Stimulated activated CD4-positive, alpha-beta T cell treated with anti-CD3 and anti-CD28 coated beads, Interleukin-12 subunit alpha, Interleukin-12 subunit beta, amount 100 ng/mL, for 4 hours (primary cell): ENCODE measurements at regions not wholly inside any gene's neighbourhood (a gene's known extent, or its start where the extent isn't known, plus 50 kb on each side); places are given as distances from the start of the nearest gene placed in this dataset.
"Not testable (repeated sequence)": the region's sequence is repeated elsewhere in the genome, so short reads cannot be mapped to it uniquely, and the experiment has no call there.

Experiments used
- DNase-seq: peaks from one replicate; pipeline ENCODE4 v3.0.0-alpha.2; 2020

- DNase-seq = not testable (repeated sequence)
Observed at GRCh38 chr6:79806661-79807060, 140.7 kb downstream of the ELOVL4 start.

DNA sequence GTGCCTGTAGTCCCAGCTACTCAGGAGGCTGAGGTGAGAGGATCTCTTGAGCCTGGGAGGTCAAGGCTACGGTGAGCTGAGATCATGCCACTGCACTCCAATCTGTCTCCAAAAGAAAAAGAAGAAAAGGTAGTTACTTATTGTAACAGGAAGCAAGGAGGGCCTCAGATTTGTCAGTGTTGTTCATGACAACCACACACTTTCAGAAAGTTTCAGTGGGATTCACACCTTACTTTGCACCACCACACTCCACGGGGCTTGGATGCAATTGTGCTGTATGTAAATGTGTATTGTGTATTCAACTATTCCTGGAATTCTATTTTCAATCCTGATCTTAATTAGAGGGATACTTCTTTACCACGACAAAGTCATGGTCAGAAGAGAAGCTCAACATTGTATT, 142.6 kb downstream of the ELOVL4 start:
- DNase-seq = no peak

GRCh38 chr6:79803917-79804316, 143.4 kb downstream of the ELOVL4 start:
- no peak for DNase-seq

- DNase-seq = no peak
Observed at GRCh38 chr6:79802657-79803300, 144.6 kb downstream of the ELOVL4 start.

DNA sequence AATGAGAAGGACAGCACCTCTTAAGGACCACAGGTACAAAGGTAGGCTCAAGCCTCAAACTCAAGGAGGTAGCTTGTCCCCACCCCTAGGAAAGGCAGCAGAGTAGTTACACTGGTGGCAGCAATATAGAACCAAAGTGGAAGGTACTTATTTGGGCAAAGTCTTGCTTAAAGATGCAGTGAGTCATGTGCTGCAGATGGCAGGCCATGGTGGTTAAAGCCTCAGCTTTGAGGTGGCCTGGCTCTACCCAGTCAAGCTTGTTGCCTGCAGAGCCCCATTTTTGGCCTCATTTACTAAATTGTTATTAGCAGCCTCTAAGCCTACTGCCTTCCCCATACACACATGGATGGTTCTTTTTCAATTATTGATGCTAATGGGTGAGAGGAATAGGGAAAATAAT, 146.0 kb downstream of the ELOVL4 start:
- no peak for DNase-seq

DNA sequence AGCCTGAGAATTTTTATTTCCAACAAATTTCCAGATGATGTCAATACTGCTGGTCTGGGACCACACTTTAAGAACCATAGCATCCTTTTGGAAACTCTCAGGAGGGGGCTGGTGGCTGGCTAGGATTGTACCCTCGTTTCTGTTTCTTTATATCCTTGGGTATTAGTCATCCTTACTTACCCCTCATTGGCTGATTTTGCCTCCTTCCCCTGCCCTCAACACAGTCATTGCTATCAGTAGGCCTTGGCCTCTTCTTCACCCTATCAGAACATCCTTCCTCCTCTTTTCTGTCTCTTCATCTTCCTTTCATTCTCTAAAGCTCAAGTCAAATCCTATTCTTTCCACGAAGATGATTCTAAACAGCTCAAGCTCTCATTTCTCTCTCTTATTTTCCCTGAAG, 148.5 kb downstream of the ELOVL4 start:
- no peak for DNase-seq

GRCh38 chr6:79797912-79798311, 149.4 kb downstream of the ELOVL4 start:
- no peak for DNase-seq

DNA sequence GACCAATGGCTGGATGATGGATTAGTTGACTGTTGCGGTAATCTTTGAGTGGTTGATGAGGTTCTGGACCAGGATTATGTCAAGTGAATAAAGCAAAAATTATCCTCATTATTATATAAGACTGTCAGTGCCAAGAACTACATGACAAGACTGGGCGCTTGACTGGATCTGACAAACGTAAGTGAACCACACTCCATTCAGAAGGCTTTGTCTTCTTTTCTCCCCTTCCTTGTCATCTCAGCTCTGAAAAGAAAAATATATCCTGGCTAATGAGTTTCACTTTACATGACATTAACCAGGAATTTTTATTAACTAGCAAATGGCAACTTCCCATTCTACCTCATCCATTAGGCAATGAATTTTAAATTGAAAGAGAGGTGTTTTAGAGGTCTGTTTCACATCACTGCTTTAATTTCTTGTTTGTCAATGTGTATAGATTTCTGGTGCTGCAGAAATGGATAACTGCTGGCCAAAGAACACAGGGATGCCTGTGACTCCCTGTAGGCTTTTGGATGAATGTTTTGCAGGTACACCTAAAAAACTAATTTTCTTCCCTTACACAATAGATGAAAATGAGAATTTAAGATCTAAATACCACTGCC, 150.1 kb downstream of the ELOVL4 start:
- DNase-seq = no peak

- DNase-seq = no peak
Observed at GRCh38 chr6:79796197-79796596, 151.2 kb downstream of the ELOVL4 start.

DNA sequence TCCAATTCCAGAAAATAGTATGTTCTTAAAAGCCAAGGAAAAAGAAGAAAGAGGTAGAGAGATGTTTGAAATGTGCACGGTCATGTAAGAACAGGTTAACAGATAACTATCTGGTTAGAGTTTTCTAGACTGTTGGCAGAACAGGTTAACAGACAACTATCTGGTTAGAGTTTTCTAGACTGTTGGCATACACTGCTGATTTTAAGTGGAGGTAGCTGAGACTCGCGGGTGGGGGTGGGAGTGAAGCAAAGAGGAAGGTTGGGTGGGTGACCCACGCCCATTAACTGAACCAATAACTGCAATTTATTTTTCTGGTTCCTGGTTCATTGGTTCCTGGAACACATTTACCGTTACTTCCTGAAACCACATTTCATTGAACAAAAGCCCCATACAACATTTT, 157.5 kb downstream of the ELOVL4 start:
- DNase-seq = no peak

GRCh38 chr6:79788756-79789155, 157.6 kb downstream of the SH3BGRL2 start:
- no peak for DNase-seq

- DNase-seq = no peak
Observed at GRCh38 chr6:79787626-79788025, 156.5 kb downstream of the SH3BGRL2 start.

DNA sequence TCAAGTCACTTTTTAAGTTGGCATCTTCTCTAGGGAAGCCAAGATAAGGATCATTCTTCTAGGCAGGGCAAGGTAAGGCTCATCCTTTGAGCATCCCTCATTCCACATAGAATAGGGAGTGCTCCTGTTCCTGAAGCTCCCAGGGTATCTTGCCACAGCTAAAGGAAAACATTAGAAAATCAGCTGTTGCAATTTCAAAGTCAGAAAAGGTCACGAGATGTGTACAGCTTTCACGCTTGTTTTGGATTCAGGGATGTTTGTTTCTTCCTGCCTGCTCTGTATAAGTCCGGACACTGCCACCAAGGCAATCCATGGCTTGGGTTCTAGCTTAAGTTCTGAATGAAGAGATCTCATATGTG, 153.2 kb downstream of the SH3BGRL2 start:
- no peak for DNase-seq

DNA sequence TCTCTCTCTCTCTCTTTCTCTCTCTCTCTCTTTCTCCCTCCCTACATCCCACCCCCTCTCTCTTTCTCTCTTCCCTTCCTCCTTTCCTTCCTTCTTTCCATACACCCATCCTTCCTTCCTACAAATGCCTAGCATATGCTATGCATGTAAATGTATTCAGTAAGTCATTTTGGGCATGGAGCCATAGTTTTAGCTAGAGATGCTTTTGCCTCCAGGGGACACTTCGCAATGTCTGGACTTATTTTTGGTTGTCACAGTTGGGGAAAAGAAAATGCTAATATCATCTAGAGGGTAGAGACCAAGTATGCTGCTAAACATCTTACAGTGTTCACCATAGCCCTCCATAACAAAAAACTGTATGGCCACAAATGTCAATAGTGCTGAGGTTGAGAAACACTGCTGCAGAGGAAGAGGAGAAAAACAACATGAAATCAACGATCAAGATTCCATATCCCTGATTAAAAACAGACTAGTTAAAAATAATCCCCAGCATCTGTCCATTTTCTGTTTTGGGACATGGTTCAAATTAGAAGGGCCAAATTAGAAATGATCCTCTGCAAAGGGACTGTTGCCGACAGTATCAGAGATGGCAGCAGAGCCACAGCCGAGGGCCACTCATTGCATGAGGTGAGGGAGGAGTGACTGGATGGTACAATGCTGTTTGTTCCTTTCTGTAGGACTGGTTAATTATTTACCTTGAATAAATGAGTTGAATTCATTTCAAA, 152.7 kb downstream of the SH3BGRL2 start:
- DNase-seq = no peak

GRCh38 chr6:79782792-79783580, 151.9 kb downstream of the SH3BGRL2 start:
- DNase-seq = no peak

GRCh38 chr6:79781916-79782315, 150.8 kb downstream of the SH3BGRL2 start:
- DNase-seq = no peak

- no peak for DNase-seq
Observed at GRCh38 chr6:79780881-79781280, 149.8 kb downstream of the SH3BGRL2 start.

- no peak for DNase-seq
Observed at GRCh38 chr6:79778816-79779215, 147.7 kb downstream of the SH3BGRL2 start.

DNA sequence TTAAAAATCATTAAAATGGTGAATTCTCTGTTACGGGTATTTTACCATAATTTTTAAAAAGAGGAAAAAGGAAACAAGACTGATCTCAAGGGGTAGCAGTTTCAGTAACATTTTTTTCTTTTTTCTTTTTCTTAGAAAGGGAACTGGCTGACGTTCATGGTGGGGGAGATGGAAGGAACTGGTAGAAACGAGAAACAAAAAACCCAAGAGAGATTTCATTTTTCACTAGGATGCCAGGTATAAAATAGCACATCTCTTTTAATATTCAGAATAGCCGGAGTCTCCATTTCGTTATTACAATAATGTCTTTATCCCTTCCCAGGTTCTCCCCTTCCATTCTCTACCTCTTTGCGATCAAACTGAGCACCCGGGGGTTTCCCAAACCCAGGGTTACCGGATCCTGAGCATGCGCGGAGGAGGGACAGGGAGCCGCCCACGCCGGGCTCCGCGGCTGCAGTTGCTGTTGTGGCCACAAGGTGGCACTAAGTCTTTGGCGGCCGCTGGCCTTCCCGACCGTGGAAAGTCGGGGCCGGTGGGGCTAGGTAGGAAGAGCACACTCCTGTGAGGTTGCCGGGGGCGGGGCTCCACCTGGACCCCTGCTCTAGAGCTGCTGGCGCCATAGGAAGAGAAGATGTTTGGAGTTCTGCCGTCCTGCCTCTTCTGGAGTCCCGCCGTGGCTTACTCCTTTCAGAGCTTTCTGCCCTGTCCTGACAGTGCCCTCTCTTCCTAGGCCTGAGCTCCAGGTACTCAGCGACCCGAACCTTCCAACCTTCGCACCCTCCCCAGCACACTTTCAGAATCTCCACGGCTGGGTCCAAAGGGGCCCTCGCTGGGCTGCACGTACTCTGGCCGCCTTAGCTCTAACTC, 146.8 kb downstream of the SH3BGRL2 start:
- DNase-seq = peak; percentile 90

GRCh38 chr6:79776076-79776475, 144.9 kb downstream of the SH3BGRL2 start:
- DNase-seq = no peak

DNA sequence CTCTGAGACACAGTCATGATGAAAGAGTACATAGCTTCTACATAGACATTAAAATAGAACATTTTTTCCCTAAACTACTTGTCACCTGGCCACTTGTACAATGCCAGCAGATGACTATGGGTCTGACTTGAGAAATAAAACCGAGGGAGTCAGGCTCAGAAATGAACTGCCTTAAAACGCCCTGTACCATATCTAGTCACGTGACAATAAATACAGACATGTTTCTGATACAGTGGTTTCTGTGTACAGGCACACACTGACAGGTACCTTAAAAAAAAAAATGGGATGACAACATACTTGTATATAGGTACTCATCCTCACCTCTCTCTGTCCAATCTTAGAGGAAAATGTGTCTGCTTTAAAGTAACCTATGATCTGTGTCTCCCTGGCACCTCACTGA, 144.1 kb downstream of the SH3BGRL2 start:
- DNase-seq = no peak

DNA sequence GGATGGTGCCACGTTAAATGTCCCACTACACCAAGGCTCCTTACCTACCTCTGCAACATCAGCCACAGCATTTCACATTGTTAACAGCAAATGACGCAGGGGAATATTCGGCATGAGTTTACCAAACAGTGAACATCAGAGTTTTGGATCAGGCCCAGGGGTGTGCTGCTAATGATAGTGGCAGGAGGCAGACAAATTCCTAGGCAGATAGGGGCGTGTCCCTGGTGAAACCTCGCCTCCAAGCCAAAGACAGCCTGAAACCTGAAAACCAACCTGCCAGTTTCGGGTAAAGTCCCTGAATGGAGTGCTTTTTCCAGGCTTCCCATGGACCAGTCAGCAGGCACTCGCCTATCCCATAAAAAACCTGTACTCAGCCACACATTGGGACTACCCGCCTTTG, 133.6 kb downstream of the SH3BGRL2 start:
- DNase-seq = no peak

DNA sequence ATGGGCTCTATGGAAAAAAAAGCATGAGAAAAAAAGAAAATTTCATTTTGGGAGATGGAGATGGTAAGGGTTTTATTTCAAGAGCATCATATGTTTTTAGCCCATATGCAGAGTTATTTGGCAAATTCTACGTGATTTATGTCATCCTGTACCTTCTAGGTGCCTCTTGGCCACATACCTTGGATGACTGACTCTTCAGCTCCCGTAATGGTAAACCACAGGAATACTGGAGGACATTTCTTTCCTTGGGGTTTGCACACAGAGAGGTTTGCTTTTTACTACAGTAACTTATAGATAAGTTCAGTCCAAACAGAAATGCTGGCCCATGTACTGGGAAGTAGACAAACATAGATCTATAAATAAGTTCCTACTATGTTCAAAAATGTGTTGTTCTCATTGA, 132.2 kb downstream of the SH3BGRL2 start:
- DNase-seq = no peak
